MM.1S (cell line): ENCODE measurements at regions not wholly inside any gene's neighbourhood (a gene's known extent, or its start where the extent isn't known, plus 50 kb on each side); places are given as distances from the start of the nearest gene placed in this dataset.

Experiments
- DNase-seq: peaks from one replicate; pipeline ENCODE4 v3.0.0-alpha.2; 2015
- H2AFZ ChIP-seq: fragments of 300-600 bp; sonication (generic); 2 replicates; pipeline ENCODE4 v1.6.0; 2016; ENCODE audit warnings: antibody characterized with exemption, low read length
- H3F3A ChIP-seq: fragments of 300-600 bp; sonication (generic); 2 replicates; pipeline ENCODE4 v1.6.1; 2016; ENCODE audit warnings: mild to moderate bottlenecking, antibody characterized with exemption, low read length, moderate library complexity, mixed read lengths; ENCODE audit not compliant: insufficient read depth
- H3K27ac ChIP-seq: fragments of 300-600 bp; sonication (generic); 2 replicates; pipeline ENCODE4 v1.5.1; 2016; ENCODE audit warnings: mild to moderate bottlenecking, low read length
- H3K27me3 ChIP-seq: fragments of 300-600 bp; sonication (generic); replicated peaks from 2 replicates; pipeline ENCODE4 v1.6.0; 2016; ENCODE audit warnings: low read length; ENCODE audit not compliant: insufficient read depth
- H3K36me3 ChIP-seq: fragments of 300-600 bp; sonication (generic); replicated peaks from 2 replicates; pipeline ENCODE4 v1.6.1; 2016; ENCODE audit warnings: mild to moderate bottlenecking, low read length, mixed read lengths; ENCODE audit not compliant: insufficient read depth
- H3K4me1 ChIP-seq: fragments of 300-600 bp; sonication (generic); 2 replicates; pipeline ENCODE4 v1.6.1; 2016; ENCODE audit warnings: low read length, mixed read lengths
- H3K4me2 ChIP-seq: fragments of 300-600 bp; sonication (generic); 2 replicates; pipeline ENCODE4 v1.6.0; 2016; ENCODE audit warnings: low read depth, low read length
- H3K4me3 ChIP-seq: fragments of 300-600 bp; sonication (generic); 2 replicates; pipeline ENCODE4 v1.5.1; 2016; ENCODE audit warnings: low read length, mixed read lengths
- H3K79me2 ChIP-seq: fragments of 300-600 bp; sonication (generic); 2 replicates; pipeline ENCODE4 v1.6.1; 2016; ENCODE audit warnings: mixed run types, low read length, mixed read lengths
- H3K9ac ChIP-seq: fragments of 300-600 bp; sonication (generic); 2 replicates; pipeline ENCODE4 v1.6.1; 2016; ENCODE audit warnings: low read length, mixed read lengths
- H3K9me2 ChIP-seq: fragments of 300-600 bp; sonication (generic); replicated peaks from 2 replicates; pipeline ENCODE4 v1.6.1; 2016; ENCODE audit warnings: mild to moderate bottlenecking, low read length, mixed read lengths; ENCODE audit not compliant: insufficient read depth
- H3K9me3 ChIP-seq: fragments of 300-600 bp; sonication (generic); replicated peaks from 2 replicates; pipeline ENCODE4 v1.6.1; 2016; ENCODE audit warnings: mild to moderate bottlenecking, low read length, mixed read lengths; ENCODE audit not compliant: insufficient read depth
- H4K20me1 ChIP-seq: fragments of 300-600 bp; sonication (generic); 2 replicates; pipeline ENCODE4 v1.6.1; 2016; ENCODE audit warnings: mild to moderate bottlenecking, low read length, moderate library complexity, mixed read lengths; ENCODE audit not compliant: insufficient read depth
- EZH2 ChIP-seq: fragments of 300-600 bp; sonication (generic); optimal IDR thresholded peaks from 2 replicates; pipeline ENCODE3; 2017; ENCODE audit warnings: low read depth, mild to moderate bottlenecking, antibody characterized with exemption, low read length, mixed read lengths
- EZH2phosphoT487 ChIP-seq: fragments of 300-600 bp; sonication (generic); IDR thresholded peaks from 2 replicates; pipeline ENCODE4 v1.6.1; 2018; ENCODE audit warnings: antibody characterized with exemption, low read length
- TF ChIP-seq, protein P1 (sequence below): fragments of 300-600 bp; sonication (generic); IDR thresholded peaks from 2 replicates; pipeline ENCODE4 v1.5.1; 2016; ENCODE audit warnings: antibody characterized with exemption, low read length, mixed read lengths

DNA sequence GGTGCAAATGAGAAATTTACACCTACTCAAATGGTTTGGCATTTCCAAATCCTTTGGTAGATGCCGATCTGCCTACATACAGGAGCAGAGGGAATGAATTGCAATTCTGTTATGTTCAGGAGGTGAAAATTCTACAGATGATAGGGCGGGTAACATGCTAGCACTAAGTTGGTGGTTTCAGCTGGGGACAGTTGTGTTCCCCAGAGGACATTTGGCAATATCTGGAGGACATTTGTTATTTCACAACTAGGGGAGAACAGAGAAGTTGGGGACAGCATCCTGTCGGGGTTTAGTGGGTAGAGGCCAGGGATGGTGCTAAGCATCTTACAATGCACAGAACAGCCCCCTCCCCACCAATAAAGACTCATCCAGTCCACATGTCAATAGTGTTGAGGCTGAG, 96.5 kb upstream of the PUDP start:
- TF ChIP-seq EZH2phosphoT487: no peak
- TF ChIP-seq, protein P1, sequence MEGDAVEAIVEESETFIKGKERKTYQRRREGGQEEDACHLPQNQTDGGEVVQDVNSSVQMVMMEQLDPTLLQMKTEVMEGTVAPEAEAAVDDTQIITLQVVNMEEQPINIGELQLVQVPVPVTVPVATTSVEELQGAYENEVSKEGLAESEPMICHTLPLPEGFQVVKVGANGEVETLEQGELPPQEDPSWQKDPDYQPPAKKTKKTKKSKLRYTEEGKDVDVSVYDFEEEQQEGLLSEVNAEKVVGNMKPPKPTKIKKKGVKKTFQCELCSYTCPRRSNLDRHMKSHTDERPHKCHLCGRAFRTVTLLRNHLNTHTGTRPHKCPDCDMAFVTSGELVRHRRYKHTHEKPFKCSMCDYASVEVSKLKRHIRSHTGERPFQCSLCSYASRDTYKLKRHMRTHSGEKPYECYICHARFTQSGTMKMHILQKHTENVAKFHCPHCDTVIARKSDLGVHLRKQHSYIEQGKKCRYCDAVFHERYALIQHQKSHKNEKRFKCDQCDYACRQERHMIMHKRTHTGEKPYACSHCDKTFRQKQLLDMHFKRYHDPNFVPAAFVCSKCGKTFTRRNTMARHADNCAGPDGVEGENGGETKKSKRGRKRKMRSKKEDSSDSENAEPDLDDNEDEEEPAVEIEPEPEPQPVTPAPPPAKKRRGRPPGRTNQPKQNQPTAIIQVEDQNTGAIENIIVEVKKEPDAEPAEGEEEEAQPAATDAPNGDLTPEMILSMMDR: no peak
- no peak for TF ChIP-seq EZH2

DNA sequence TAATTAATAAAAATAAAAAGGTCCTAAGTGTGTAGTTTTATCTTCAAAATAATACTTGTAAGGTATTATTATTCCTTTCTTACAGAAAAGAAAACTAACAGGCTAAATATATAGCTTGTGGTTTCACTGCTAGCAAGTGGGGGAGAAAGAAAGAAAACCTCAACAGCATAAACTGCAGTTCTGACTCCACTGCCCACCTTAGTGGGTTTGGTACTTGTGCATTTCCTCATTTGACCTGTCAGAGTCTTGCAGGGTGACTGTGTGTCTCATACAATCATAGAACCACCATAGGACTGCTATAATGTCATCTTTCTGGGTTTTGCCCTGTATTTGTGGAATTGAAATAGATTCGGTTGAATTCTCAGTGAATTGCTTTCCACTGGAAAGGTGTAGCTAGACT, 94.7 kb upstream of the PUDP start:
- Histone ChIP-seq H4K20me1 (no peaks in the 10 kb centered on the region), H3K4me3 (no peak overlapping the region), H3K9me3 (no peaks in the 10 kb centered on the region), H3K4me1 (no peaks in the 10 kb centered on the region), H3F3A (no peaks in the 10 kb centered on the region), H3K9ac (no peak overlapping the region), H2AFZ (no peak overlapping the region), H3K79me2 (no peaks in the 10 kb centered on the region), H3K36me3 (no peaks in the 10 kb centered on the region), H3K4me2 (no peak overlapping the region), H3K27me3 (no peaks in the 10 kb centered on the region), H3K9me2 (no peaks in the 10 kb centered on the region), H3K27ac (no peak overlapping the region)
- TF ChIP-seq EZH2 (no peak), EZH2phosphoT487 (no peak)
- TF ChIP-seq, protein P1: no peak
- DNase-seq: no peak

More for the DNA sequence above, 96.5 kb upstream of the PUDP start:
- H3F3A ChIP-seq: no peaks in the 10 kb centered on the region
- H3K9me3 ChIP-seq: no peaks in the 10 kb centered on the region
- no peak for DNase-seq
- H3K27me3 ChIP-seq: no peaks in the 10 kb centered on the region
- H3K9ac ChIP-seq: no peak overlapping the region
- H2AFZ ChIP-seq: no peak overlapping the region
- no peak overlapping the region for H3K27ac ChIP-seq
- no peaks in the 10 kb centered on the region for H3K36me3 ChIP-seq
- no peaks in the 10 kb centered on the region for H3K9me2 ChIP-seq
- no peaks in the 10 kb centered on the region for H3K79me2 ChIP-seq
- no peaks in the 10 kb centered on the region for H4K20me1 ChIP-seq
- H3K4me2 ChIP-seq: no peak overlapping the region
- no peak overlapping the region for H3K4me3 ChIP-seq
- no peaks in the 10 kb centered on the region for H3K4me1 ChIP-seq

DNA sequence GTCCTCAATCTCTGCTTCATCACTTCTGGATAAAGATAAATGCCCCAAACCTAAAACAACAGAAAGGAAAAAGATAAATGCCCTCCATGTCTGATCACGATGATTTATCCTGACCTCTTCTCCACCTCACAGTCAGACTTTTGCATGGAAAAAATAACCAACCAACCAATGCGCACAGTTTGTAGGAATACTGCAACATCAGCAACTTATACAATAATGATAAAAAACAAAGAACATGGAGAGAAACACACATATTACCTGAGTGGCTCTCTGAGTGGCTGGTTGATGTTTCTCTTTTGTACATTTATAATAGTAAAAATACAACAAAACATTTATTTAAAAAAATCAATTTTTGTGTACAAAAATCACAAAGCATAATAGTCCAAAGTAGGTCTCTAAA, 93.0 kb upstream of the PUDP start:
- Histone ChIP-seq H3K9me2 (no peaks in the 10 kb centered on the region), H3K27me3 (no peaks in the 10 kb centered on the region), H3K4me3 (no peak overlapping the region), H4K20me1 (no peaks in the 10 kb centered on the region), H3K4me1 (no peaks in the 10 kb centered on the region), H3K9ac (no peak overlapping the region), H3F3A (no peaks in the 10 kb centered on the region), H3K9me3 (no peaks in the 10 kb centered on the region), H2AFZ (no peak overlapping the region), H3K4me2 (no peak overlapping the region), H3K36me3 (no peaks in the 10 kb centered on the region), H3K79me2 (no peaks in the 10 kb centered on the region), H3K27ac (no peak overlapping the region)
- no peak for DNase-seq
- TF ChIP-seq, protein P1: no peak
- no peak for TF ChIP-seq EZH2phosphoT487
- TF ChIP-seq EZH2: no peak
